Osteoblast (primary cell): ENCODE measurements at regions not wholly inside any gene's neighbourhood (a gene's known extent, or its start where the extent isn't known, plus 50 kb on each side); places are given as distances from the start of the nearest gene placed in this dataset.

Source experiments
- DNase-seq: peaks from one replicate; pipeline ENCODE4 v3.0.0; 2011; ENCODE audit warnings: low spot score, mixed read lengths; ENCODE audit not compliant: insufficient read length; ENCODE audit errors: missing footprints
- H2AFZ ChIP-seq: 2 replicates; pipeline ENCODE4 v1.6.0; 2011; ENCODE audit warnings: mild to moderate bottlenecking, low read length
- H3K27ac ChIP-seq: 2 replicates; pipeline ENCODE4 v1.5.1; 2011; ENCODE audit warnings: mild to moderate bottlenecking, low read depth, low read length, moderate library complexity
- H3K27me3 ChIP-seq: 2 replicates; pipeline ENCODE4 v1.6.0; 2012; ENCODE audit warnings: mild to moderate bottlenecking, control low read depth, inconsistent platforms, low read length, moderate library complexity; ENCODE audit not compliant: insufficient read depth
- H3K36me3 ChIP-seq: 2 replicates; pipeline ENCODE4 v1.5.1; 2011; ENCODE audit warnings: mild to moderate bottlenecking, low read length, control low read depth, moderate library complexity; ENCODE audit not compliant: insufficient read depth
- H3K4me1 ChIP-seq: 2 replicates; pipeline ENCODE4 v1.5.1; 2011; ENCODE audit warnings: mild to moderate bottlenecking, low read length, control low read depth, moderate library complexity; ENCODE audit not compliant: insufficient read depth
- H3K4me2 ChIP-seq: 2 replicates; pipeline ENCODE4 v1.6.0; 2011; ENCODE audit warnings: mild to moderate bottlenecking, low read length; ENCODE audit not compliant: insufficient read depth
- H3K4me3 ChIP-seq: fragments of 200-600 bp; sonication (generic); 3 replicates; pipeline ENCODE4 v1.5.1; 2012; ENCODE audit warnings: mild to moderate bottlenecking, low read length, inconsistent platforms; ENCODE audit not compliant: insufficient read depth
- H3K79me2 ChIP-seq: 2 replicates; pipeline ENCODE4 v1.6.0; 2012; ENCODE audit warnings: mild to moderate bottlenecking, low read length, control low read depth, inconsistent platforms; ENCODE audit not compliant: insufficient read depth
- H3K9me3 ChIP-seq: 2 replicates; pipeline ENCODE4 v1.5.1; 2011; ENCODE audit warnings: low read depth, low read length, control low read depth
- H4K20me1 ChIP-seq: 2 replicates; pipeline ENCODE4 v1.6.0; 2012; ENCODE audit warnings: mild to moderate bottlenecking, low read length, control low read depth; ENCODE audit not compliant: insufficient read depth
- TF ChIP-seq, protein P1 (sequence below): IDR thresholded peaks from 2 replicates; pipeline ENCODE4 v1.5.1; 2011; ENCODE audit warnings: mild to moderate bottlenecking, low read depth, low read length, moderate library complexity; ENCODE audit errors: extremely low read depth

DNA sequence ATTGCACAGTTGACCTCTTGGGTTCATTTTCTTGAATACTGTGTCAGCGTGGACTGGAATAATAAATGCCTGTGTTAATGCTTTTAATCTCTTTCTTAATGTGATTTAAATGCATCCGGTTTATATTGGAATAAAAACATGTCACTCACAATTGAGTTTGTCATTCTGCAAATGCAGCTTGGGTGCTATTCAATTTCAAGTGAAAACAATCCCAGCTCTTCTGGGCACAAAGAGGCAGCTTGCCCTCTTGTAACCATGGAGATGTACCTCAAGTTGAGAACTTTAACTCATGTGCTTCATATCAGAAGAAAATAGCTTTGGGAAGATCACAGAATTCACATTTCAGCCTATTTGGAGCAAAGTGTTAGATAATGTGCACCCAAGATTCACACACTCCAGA lies 355.7 kb upstream of the GNPDA2 start:
- Histone ChIP-seq H2AFZ (no peak overlapping the region), H3K4me2 (no peak overlapping the region), H4K20me1 (no peaks in the 10 kb centered on the region), H3K27me3 (no peaks in the 10 kb centered on the region), H3K36me3 (no peaks in the 10 kb centered on the region), H3K4me3 (no peak overlapping the region), H3K9me3 (no peaks in the 10 kb centered on the region), H3K79me2 (no peaks in the 10 kb centered on the region), H3K4me1 (no peaks in the 10 kb centered on the region), H3K27ac (no peak overlapping the region)
- TF ChIP-seq, protein P1, sequence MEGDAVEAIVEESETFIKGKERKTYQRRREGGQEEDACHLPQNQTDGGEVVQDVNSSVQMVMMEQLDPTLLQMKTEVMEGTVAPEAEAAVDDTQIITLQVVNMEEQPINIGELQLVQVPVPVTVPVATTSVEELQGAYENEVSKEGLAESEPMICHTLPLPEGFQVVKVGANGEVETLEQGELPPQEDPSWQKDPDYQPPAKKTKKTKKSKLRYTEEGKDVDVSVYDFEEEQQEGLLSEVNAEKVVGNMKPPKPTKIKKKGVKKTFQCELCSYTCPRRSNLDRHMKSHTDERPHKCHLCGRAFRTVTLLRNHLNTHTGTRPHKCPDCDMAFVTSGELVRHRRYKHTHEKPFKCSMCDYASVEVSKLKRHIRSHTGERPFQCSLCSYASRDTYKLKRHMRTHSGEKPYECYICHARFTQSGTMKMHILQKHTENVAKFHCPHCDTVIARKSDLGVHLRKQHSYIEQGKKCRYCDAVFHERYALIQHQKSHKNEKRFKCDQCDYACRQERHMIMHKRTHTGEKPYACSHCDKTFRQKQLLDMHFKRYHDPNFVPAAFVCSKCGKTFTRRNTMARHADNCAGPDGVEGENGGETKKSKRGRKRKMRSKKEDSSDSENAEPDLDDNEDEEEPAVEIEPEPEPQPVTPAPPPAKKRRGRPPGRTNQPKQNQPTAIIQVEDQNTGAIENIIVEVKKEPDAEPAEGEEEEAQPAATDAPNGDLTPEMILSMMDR, result no peak
- no peak for DNase-seq

GRCh38 chr4:45079616-45080015 lies 353.3 kb upstream of the GNPDA2 start:
- Histone ChIP-seq H3K27ac (no peak overlapping the region), H3K4me2 (no peak overlapping the region), H3K4me1 (no peaks in the 10 kb centered on the region), H3K79me2 (no peaks in the 10 kb centered on the region), H3K9me3 (no peaks in the 10 kb centered on the region), H3K4me3 (no peak overlapping the region), H4K20me1 (no peaks in the 10 kb centered on the region), H3K27me3 (no peaks in the 10 kb centered on the region), H3K36me3 (no peaks in the 10 kb centered on the region), H2AFZ (no peak overlapping the region)
- TF ChIP-seq, protein P1, result no peak
- no peak for DNase-seq

GRCh38 chr4:45078201-45078600 lies 351.8 kb upstream of the GNPDA2 start:
- Histone ChIP-seq H3K4me2 (no peak overlapping the region), H3K27me3 (no peaks in the 10 kb centered on the region), H3K79me2 (no peaks in the 10 kb centered on the region), H3K36me3 (no peaks in the 10 kb centered on the region), H2AFZ (no peak overlapping the region), H3K27ac (no peak overlapping the region), H4K20me1 (no peaks in the 10 kb centered on the region), H3K4me3 (no peak overlapping the region), H3K4me1 (no peaks in the 10 kb centered on the region), H3K9me3 (no peaks in the 10 kb centered on the region)
- TF ChIP-seq, protein P1, result no peak
- no peak for DNase-seq

- Histone ChIP-seq H3K27me3 (no peaks in the 10 kb centered on the region), H3K4me2 (no peak overlapping the region), H3K4me1 (no peaks in the 10 kb centered on the region), H3K36me3 (no peaks in the 10 kb centered on the region), H4K20me1 (no peaks in the 10 kb centered on the region), H3K4me3 (no peak overlapping the region), H3K79me2 (no peaks in the 10 kb centered on the region), H2AFZ (no peak overlapping the region), H3K27ac (no peak overlapping the region), H3K9me3 (peaks cover 1% of the 10 kb centered on the region)
- no peak for DNase-seq
- TF ChIP-seq, protein P1, result no peak
Observed at GRCh38 chr4:45072981-45073380, 346.6 kb upstream of the GNPDA2 start.
